Spleen (tissue), 11 donors: ENCODE measurements at regions not wholly inside any gene's neighbourhood (a gene's known extent, or its start where the extent isn't known, plus 50 kb on each side); places are given as distances from the start of the nearest gene placed in this dataset.

Experiments used
- DNase-seq: peaks from one replicate; pipeline ENCODE4 v3.0.0-alpha.2; 2020
- H3K27ac ChIP-seq, 8 donors: fragments of 200-600 bp; sonication (generic) in 7 of 8; 1 replicate in 4 of 8; 2 replicates in 4 of 8; pipeline versions ENCODE4 v1.5.0 to v1.8.0; 2016 to 2021; ENCODE audit warnings: inconsistent platforms in 4 of 8, mild to moderate bottlenecking in 4 of 8, moderate library complexity in 1 of 8
- H3K27me3 ChIP-seq, 7 donors: fragments of 200-600 bp; sonication (generic) in 6 of 7; replicated peaks in 1 of 7; 1 replicate in 4 of 7; 2 replicates in 3 of 7; pipeline versions ENCODE4 v1.5.0 to v1.8.0; 2016 to 2021; ENCODE audit warnings: inconsistent platforms in 3 of 7, mild to moderate bottlenecking in 1 of 7
- H3K36me3 ChIP-seq, 6 donors: fragments of 200-600 bp; sonication (generic) in 5 of 6; 1 replicate in 4 of 6; 2 replicates in 2 of 6; pipeline versions ENCODE4 v1.5.0 to v1.8.0; 2016 to 2021; ENCODE audit warnings: inconsistent platforms in 2 of 6
- H3K4me1 ChIP-seq, 6 donors: fragments of 200-600 bp; sonication (generic) in 5 of 6; 1 replicate in 3 of 6; 2 replicates in 3 of 6; pipeline versions ENCODE4 v1.5.0 to v1.8.0; 2016 to 2021; ENCODE audit warnings: inconsistent platforms in 3 of 6
- H3K4me3 ChIP-seq, 8 donors: fragments of 200-600 bp; sonication (generic) in 7 of 8; 1 replicate in 4 of 8; 2 replicates in 4 of 8; pipeline versions ENCODE4 v1.5.0 to v1.8.0; 2016 to 2021; ENCODE audit warnings: inconsistent platforms in 4 of 8, mild to moderate bottlenecking in 4 of 8, moderate library complexity in 2 of 8
- H3K9me3 ChIP-seq, 8 donors: fragments of 200-600 bp; sonication (generic) in 7 of 8; 1 replicate in 4 of 8; 2 replicates in 4 of 8; pipeline versions ENCODE4 v1.5.0 to v1.8.0; 2016 to 2021; ENCODE audit warnings: inconsistent platforms in 4 of 8
- CTCF ChIP-seq, 11 experiments: fragments of 200-600 bp in 7 of 11; fragments of 450-650 bp in 4 of 11; sonication (generic) in 4 of 11; IDR thresholded peaks in 8 of 11; conservative IDR thresholded peaks in 3 of 11; 1 replicate in 7 of 11; 2 replicates in 4 of 11; pipeline versions ENCODE4 v1.4.0 to v1.8.0; 2016 to 2021; ENCODE audit warnings: antibody characterized with exemption in 11 of 11, inconsistent platforms in 4 of 11, mild to moderate bottlenecking in 1 of 11
- POLR2A ChIP-seq, 3 donors: fragments of 450-650 bp; IDR thresholded peaks; one replicate each; pipeline ENCODE4 v1.5.1; 2017; ENCODE audit warnings: antibody characterized with exemption in 3 of 3, mild to moderate bottlenecking in 1 of 3
- POLR2AphosphoS5 ChIP-seq, 3 donors: sonication (generic); formaldehyde crosslinking; IDR thresholded peaks; one replicate each; pipeline ENCODE4 v1.5.1; 2017; ENCODE audit warnings: antibody characterized with exemption in 3 of 3
- WGBS, 5 donors: extraction: QIAGEN DNeasy Blood & Tissue Kit in 3 of 5; methylation state at CpG; one replicate each; pipeline versions ENCODE4 v1.1.5 to v1.1.7; 2013 to 2018; 5-methylcytosine and 5-hydroxymethylcytosine counted together
- intact Hi-C: fragments of 100-400 bp; cut with DNase I; formaldehyde crosslinking; loops from one replicate; pipeline ENCODE4 v1.15.0; 2023; ENCODE audit warnings: low total_unique reads
- donor health status: healthy with polysubstance abuse.
- donor health status: DM: no; HTN: no; CAD: no; lungs with moderate emphysema.
- donor health status: DM: no; HTN: no; CAD: no.
- donor health status: Bipolar disorder and iron deficiency.
- donor health status: healthy.
- donor health status: DM: no; HTN: no; CAD: no.
- donor health status: DM: yes; HTN: yes; CAD: no.

GRCh38 chr3:147173257-147173656 lies 233.1 kb downstream of the ZIC4 start:
- intact Hi-C loops = no loop called here
- Histone ChIP-seq H3K27me3 (no peaks in the 10 kb centered on the region), H3K9me3 (peaks cover 0 to 20% (median 2%) of the 10 kb centered on the region in 8 donors), H3K27ac (no peak overlapping the region), H3K4me1 (no peaks in the 10 kb centered on the region), H3K36me3 (no peaks in the 10 kb centered on the region), H3K4me3 (no peak overlapping the region)
- TF ChIP-seq CTCF (IDR thresholded peaks at IDR 0.05 in 8 of 11, conservative IDR thresholded peaks at IDR 0.05 in 3 of 11) (no peak), POLR2A (IDR thresholded peaks at IDR 0.05) (no peak), POLR2AphosphoS5 (IDR thresholded peaks at IDR 0.05) (no peak)
- no peak for DNase-seq
- 59 to 75% (median 68%) methylated on average over 4 of the region's 4 CpGs for WGBS, 5 donors

- Histone ChIP-seq H3K4me1 (no peaks in the 10 kb centered on the region), H3K27ac (no peak overlapping the region), H3K4me3 (no peak overlapping the region), H3K27me3 (no peaks in the 10 kb centered on the region), H3K9me3 (peaks cover 0 to 4% (median 0%) of the 10 kb centered on the region in 8 donors), H3K36me3 (no peaks in the 10 kb centered on the region)
- DNase-seq = no peak
- TF ChIP-seq CTCF (IDR thresholded peaks at IDR 0.05 in 8 of 11, conservative IDR thresholded peaks at IDR 0.05 in 3 of 11) (no peak), POLR2A (IDR thresholded peaks at IDR 0.05) (no peak), POLR2AphosphoS5 (IDR thresholded peaks at IDR 0.05) (no peak)
- intact Hi-C loops = no loop called here
Measured at GRCh38 chr3:147162743-147163142, 243.6 kb downstream of the ZIC4 start.

GRCh38 chr3:147161833-147162232 lies 244.5 kb downstream of the ZIC4 start:
- WGBS, 5 donors = 61 to 69% (median 62%) methylated on average over 3 of the region's 3 CpGs

GRCh38 chr3:147160984-147161383 lies 245.4 kb downstream of the ZIC4 start:
- intact Hi-C loops = no loop called here
- no peak for DNase-seq
- Histone ChIP-seq H3K4me1 (no peaks in the 10 kb centered on the region), H3K27ac (no peak overlapping the region), H3K9me3 (peaks cover 0 to 7% (median 2%) of the 10 kb centered on the region in 8 donors), H3K36me3 (no peaks in the 10 kb centered on the region), H3K4me3 (no peak overlapping the region), H3K27me3 (no peaks in the 10 kb centered on the region)
- TF ChIP-seq CTCF (IDR thresholded peaks at IDR 0.05 in 8 of 11, conservative IDR thresholded peaks at IDR 0.05 in 3 of 11) (no peak), POLR2AphosphoS5 (IDR thresholded peaks at IDR 0.05) (no peak), POLR2A (IDR thresholded peaks at IDR 0.05) (no peak)

More at GRCh38 chr3:147161833-147162232, 244.5 kb downstream of the ZIC4 start:
- Histone ChIP-seq H3K4me3 (no peak overlapping the region), H3K27ac (no peak overlapping the region), H3K4me1 (no peaks in the 10 kb centered on the region), H3K27me3 (no peaks in the 10 kb centered on the region), H3K9me3 (peaks cover 0 to 4% (median under 1%) of the 10 kb centered on the region in 8 donors), H3K36me3 (no peaks in the 10 kb centered on the region)
- intact Hi-C loops = no loop called here
- DNase-seq = no peak
- no peak for TF ChIP-seq POLR2A (IDR thresholded peaks at IDR 0.05)
- TF ChIP-seq CTCF (IDR thresholded peaks at IDR 0.05 in 8 of 11, conservative IDR thresholded peaks at IDR 0.05 in 3 of 11) = no peak
- TF ChIP-seq POLR2AphosphoS5 (IDR thresholded peaks at IDR 0.05) = no peak
